ENCODE measurements at regions not wholly inside any gene's neighbourhood (a gene's known extent, or its start where the extent isn't known, plus 50 kb on each side); places are given as distances from the start of the nearest gene placed in this dataset.

GRCh38 chr13:70945506-70945905, 837.3 kb upstream of the KLHL1 start:
- H2AFZ ChIP-seq: no peak overlapping the region

GRCh38 chr13:70941454-70941853, 833.2 kb upstream of the KLHL1 start:
- Histone ChIP-seq H3K4me3 (ENCODE audit: low read depth, low read length) (no peak overlapping the region), H3K4me1 (no peaks in the 10 kb centered on the region), H3K79me2 (no peaks in the 10 kb centered on the region), H3K4me2 (ENCODE audit: low read length) (no peak overlapping the region), H2AFZ (no peak overlapping the region), H3K27ac (no peak overlapping the region), H3K9me3 (ENCODE audit: control insufficient read depth, low read length) (no peaks in the 10 kb centered on the region), H3K9ac (no peak overlapping the region), H3K27me3 (ENCODE audit: control insufficient read depth, insufficient read depth, low read length) (no peaks in the 10 kb centered on the region), H3K36me3 (ENCODE audit: control insufficient read depth, insufficient read depth, low read length) (no peaks in the 10 kb centered on the region)
- no peak for TF ChIP-seq CTCF (IDR thresholded peaks at IDR 0.05)

More at GRCh38 chr13:70945506-70945905, 837.3 kb upstream of the KLHL1 start:
- no peak overlapping the region for H3K4me2 ChIP-seq (ENCODE audit: low read length)
- no peak overlapping the region for H3K9ac ChIP-seq
- no peaks in the 10 kb centered on the region for H3K9me3 ChIP-seq (ENCODE audit: control insufficient read depth, low read length)
- no peak overlapping the region for H3K4me3 ChIP-seq (ENCODE audit: low read depth, low read length)
- H3K27ac ChIP-seq: no peak overlapping the region
- no peaks in the 10 kb centered on the region for H3K4me1 ChIP-seq
- no peak for TF ChIP-seq CTCF (IDR thresholded peaks at IDR 0.05)
- no peaks in the 10 kb centered on the region for H3K36me3 ChIP-seq (ENCODE audit: control insufficient read depth, insufficient read depth, low read length)
- no peaks in the 10 kb centered on the region for H3K79me2 ChIP-seq
- no peaks in the 10 kb centered on the region for H3K27me3 ChIP-seq (ENCODE audit: control insufficient read depth, insufficient read depth, low read length)

- H3K9ac ChIP-seq: no peak overlapping the region
- H3K27ac ChIP-seq: no peak overlapping the region
- no peak overlapping the region for H3K4me2 ChIP-seq (ENCODE audit: low read length)
- H3K27me3 ChIP-seq (ENCODE audit: control insufficient read depth, insufficient read depth, low read length): no peaks in the 10 kb centered on the region
- H3K4me1 ChIP-seq: no peaks in the 10 kb centered on the region
- H3K9me3 ChIP-seq (ENCODE audit: control insufficient read depth, low read length): no peaks in the 10 kb centered on the region
- no peaks in the 10 kb centered on the region for H3K36me3 ChIP-seq (ENCODE audit: control insufficient read depth, insufficient read depth, low read length)
- no peak overlapping the region for H3K4me3 ChIP-seq (ENCODE audit: low read depth, low read length)
- H3K79me2 ChIP-seq: no peaks in the 10 kb centered on the region
- no peak overlapping the region for H2AFZ ChIP-seq
- TF ChIP-seq CTCF (IDR thresholded peaks at IDR 0.05): no peak
Observed at GRCh38 chr13:70938462-70938861, 830.2 kb upstream of the KLHL1 start.

GRCh38 chr13:70932511-70932910, 824.3 kb upstream of the KLHL1 start:
- no peaks in the 10 kb centered on the region for H3K9me3 ChIP-seq (ENCODE audit: control insufficient read depth, low read length)
- H3K27ac ChIP-seq: no peak overlapping the region
- no peaks in the 10 kb centered on the region for H3K27me3 ChIP-seq (ENCODE audit: control insufficient read depth, insufficient read depth, low read length)
- no peaks in the 10 kb centered on the region for H3K4me1 ChIP-seq
- H3K9ac ChIP-seq: no peak overlapping the region
- no peak overlapping the region for H3K4me2 ChIP-seq (ENCODE audit: low read length)
- no peak overlapping the region for H3K4me3 ChIP-seq (ENCODE audit: low read depth, low read length)
- no peaks in the 10 kb centered on the region for H3K79me2 ChIP-seq
- TF ChIP-seq CTCF (IDR thresholded peaks at IDR 0.05): no peak
- no peak overlapping the region for H2AFZ ChIP-seq
- H3K36me3 ChIP-seq (ENCODE audit: control insufficient read depth, insufficient read depth, low read length): no peaks in the 10 kb centered on the region

GRCh38 chr13:70923863-70924752, 815.9 kb upstream of the KLHL1 start:
- no peaks in the 10 kb centered on the region for H3K4me1 ChIP-seq
- no peaks in the 10 kb centered on the region for H3K79me2 ChIP-seq
- H3K4me3 ChIP-seq (ENCODE audit: low read depth, low read length): no peak overlapping the region
- H3K4me2 ChIP-seq (ENCODE audit: low read length): no peak overlapping the region
- H3K36me3 ChIP-seq (ENCODE audit: control insufficient read depth, insufficient read depth, low read length): no peaks in the 10 kb centered on the region
- no peak overlapping the region for H3K27ac ChIP-seq
- H3K27me3 ChIP-seq (ENCODE audit: control insufficient read depth, insufficient read depth, low read length): no peaks in the 10 kb centered on the region
- TF ChIP-seq CTCF (IDR thresholded peaks at IDR 0.05): no peak
- no peak overlapping the region for H3K9ac ChIP-seq
- H3K9me3 ChIP-seq (ENCODE audit: control insufficient read depth, low read length): no peaks in the 10 kb centered on the region
- H2AFZ ChIP-seq: no peak overlapping the region

Data from parathyroid adenoma (tissue), 2 donors.